Thyroid gland (tissue), 4 donors: ENCODE measurements at regions not wholly inside any gene's neighbourhood (a gene's known extent, or its start where the extent isn't known, plus 50 kb on each side); places are given as distances from the start of the nearest gene placed in this dataset.

Experiments
- CTCF ChIP-seq, 6 experiments: fragments of 200-600 bp in 3 of 6; fragments of 450-650 bp in 3 of 6; sonication (generic) in 3 of 6; IDR thresholded peaks; one replicate each; pipeline ENCODE4 v1.5.1; 2016 to 2019; ENCODE audit warnings: antibody characterized with exemption in 6 of 6, mild to moderate bottlenecking in 2 of 6, inconsistent platforms in 1 of 6, moderate library complexity in 1 of 6
- POLR2A ChIP-seq, 2 donors: fragments of 450-650 bp; IDR thresholded peaks; one replicate each; pipeline ENCODE4 v1.6.1; 2017; ENCODE audit warnings: antibody characterized with exemption in 2 of 2, mild to moderate bottlenecking in 2 of 2, moderate library complexity in 1 of 2

GRCh38 chr13:79987323-79987722, 353.6 kb downstream of the SPRY2 start:
- TF ChIP-seq CTCF (IDR thresholded peaks at IDR 0.05) = no peak
- no peak for TF ChIP-seq POLR2A (IDR thresholded peaks at IDR 0.05)
